DMS153 treated with DMSO at 0.1 percent for 48 hours (cell line): ENCODE measurements at regions not wholly inside any gene's neighbourhood (a gene's known extent, or its start where the extent isn't known, plus 50 kb on each side); places are given as distances from the start of the nearest gene placed in this dataset.

Source experiments
- DNase-seq: peaks from one replicate; lab custom pipeline; 2025; ENCODE audit not compliant: unreplicated experiment; lab: John Stamatoyannopoulos, UW

- no peak for DNase-seq
Observed at GRCh38 chr14:97246648-97247047, 449.5 kb downstream of the VRK1 start.

GRCh38 chr14:97248973-97249372 lies 451.8 kb downstream of the VRK1 start:
- DNase-seq: no peak

- DNase-seq: no peak
Observed at GRCh38 chr14:97250931-97251330, 453.7 kb downstream of the VRK1 start.

- no peak for DNase-seq
Observed at GRCh38 chr14:97251491-97252155, 454.4 kb downstream of the VRK1 start.

- DNase-seq: no peak
Observed at GRCh38 chr14:97253756-97254155, 456.6 kb downstream of the VRK1 start.

DNA sequence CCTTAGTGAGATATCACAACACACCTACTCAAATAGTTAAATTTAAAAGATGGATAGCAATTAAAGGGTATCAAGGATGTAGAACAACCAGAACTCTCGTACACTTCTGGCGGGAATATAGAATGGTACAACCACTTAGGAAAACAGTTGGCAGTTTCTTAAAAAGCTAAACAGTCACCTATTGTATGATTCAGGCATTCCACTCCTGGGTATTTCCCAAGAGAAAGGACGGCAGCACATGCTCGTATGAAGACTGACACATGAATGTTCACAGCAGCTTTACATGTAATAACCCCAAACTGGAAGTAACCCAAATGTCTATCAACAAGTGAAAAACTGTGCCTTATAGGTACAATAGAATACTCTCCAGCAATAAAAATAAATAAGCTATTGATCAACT lies 465.2 kb downstream of the VRK1 start:
- no peak for DNase-seq

DNA sequence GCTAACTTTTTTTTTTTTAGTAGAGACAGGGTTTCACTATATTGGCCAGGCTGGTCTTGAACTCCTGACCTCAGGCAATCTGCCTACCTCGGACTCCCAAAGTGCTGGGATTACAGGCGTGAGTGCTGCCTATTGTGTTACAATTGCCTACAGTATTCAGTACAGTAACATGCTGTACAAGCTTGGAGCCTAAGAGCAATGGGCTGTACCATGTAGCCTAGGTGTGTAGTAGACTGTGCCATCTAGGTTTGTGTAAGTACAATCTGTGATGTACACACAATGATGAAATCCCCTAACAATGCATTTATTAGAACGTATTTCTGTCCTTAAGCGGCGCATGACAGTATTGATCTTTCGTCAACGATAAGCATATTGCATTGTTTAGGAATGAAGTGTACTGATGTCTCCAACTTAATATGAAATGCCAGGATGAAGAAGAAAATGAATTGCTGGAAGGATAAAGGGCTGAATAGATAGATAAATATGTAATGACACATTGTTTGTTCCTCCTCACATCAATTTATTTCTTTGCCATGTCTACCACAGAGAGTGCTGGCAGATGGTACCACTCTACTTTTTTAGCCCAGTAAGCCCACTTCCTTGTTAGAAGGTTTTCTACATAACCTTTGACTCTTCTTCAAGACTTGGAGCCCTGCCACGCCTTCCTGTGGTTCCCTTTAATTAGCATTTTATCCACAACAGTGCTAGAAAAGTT lies 467.5 kb downstream of the VRK1 start:
- DNase-seq: no peak

- DNase-seq: no peak
Observed at GRCh38 chr14:97266653-97267052, 469.5 kb downstream of the VRK1 start.

DNA sequence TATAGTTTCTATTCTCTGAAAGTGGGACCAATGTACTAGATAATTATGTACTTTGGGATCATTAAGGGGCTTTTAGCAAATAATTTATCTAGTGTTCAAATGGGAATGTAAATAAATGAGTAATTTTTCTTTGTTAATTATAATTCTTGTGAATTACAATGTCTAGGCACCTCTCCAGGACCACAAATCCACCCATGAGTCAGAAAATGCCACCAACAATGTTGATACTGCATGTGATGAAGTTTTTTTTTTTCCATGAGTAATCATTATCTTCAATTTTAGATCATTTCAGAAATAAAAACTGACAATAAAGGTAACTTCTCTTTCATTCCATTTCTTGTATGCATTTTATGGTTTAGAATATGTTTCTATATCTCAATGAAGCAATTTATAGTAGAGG lies 470.3 kb downstream of the VRK1 start:
- no peak for DNase-seq

GRCh38 chr14:97268097-97268496 lies 470.9 kb downstream of the VRK1 start:
- no peak for DNase-seq

DNA sequence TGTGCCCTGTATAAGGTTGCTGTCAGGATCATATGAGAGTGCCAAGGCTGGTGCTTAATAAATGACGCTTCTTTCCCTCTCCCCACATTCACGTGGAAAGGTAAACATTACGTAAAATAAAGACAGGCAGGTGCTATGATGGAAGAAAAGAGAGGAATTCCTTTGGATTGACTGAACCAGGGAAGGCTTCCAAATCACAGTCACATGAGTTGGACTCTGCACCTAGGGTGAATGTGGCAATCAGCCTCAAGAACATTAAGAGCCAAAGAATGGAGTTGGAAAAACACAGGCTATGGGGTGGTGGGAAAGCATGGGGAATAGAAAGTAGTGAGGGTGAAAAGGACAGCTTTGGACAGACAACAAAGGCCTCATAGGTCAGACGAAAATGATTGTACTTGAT lies 473.1 kb downstream of the VRK1 start:
- DNase-seq: no peak

DNA sequence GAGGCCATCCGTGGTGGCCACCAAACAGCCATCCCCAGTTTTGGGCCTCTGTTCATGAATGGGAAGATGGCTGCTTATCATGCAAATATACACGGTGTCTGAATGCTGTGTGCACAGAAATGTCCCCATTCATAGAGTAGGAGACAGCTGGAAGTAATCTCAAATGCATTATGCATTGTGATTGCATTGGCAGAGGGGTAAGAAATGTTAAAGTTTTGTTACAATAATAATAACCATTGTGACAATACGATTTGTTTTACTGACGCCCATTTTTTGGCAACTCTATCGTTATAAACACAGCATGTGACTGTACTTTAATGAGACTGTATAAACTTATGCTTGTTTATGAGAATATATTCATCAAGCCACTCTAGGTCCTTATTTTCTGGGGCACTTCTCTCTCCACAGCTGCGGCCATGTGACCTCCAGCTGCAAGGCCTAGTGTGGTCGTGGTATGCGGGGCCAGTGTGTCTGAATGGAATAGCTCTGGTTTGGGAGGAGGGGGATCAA lies 474.3 kb downstream of the VRK1 start:
- no peak for DNase-seq

- DNase-seq: no peak
Observed at GRCh38 chr14:97273540-97273939, 476.4 kb downstream of the VRK1 start.

- no peak for DNase-seq
Observed at GRCh38 chr14:97274626-97275025, 477.4 kb downstream of the VRK1 start.

GRCh38 chr14:97275276-97275675 lies 478.1 kb downstream of the VRK1 start:
- no peak for DNase-seq

DNA sequence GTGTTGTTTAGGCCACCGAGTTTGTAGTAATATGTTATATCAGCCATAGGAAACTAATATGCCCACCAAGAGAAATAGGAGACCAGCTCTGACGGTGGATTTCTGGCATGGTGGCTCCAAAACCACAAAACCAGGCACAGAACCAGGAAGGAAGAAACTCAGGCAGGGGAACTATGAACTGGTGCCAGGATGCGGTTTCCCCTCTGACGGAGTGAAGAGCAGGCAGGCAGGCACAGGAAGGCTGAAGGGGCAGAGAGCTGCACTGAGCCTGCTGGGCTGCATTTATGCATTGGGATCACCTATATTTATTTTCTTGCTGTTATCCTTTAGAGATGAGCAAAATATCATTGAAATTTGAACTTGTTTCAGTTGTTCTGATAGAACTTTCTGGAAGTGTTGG lies 479.4 kb downstream of the VRK1 start:
- no peak for DNase-seq

GRCh38 chr14:97277711-97278110 lies 480.5 kb downstream of the VRK1 start:
- DNase-seq: no peak

- DNase-seq: no peak
Observed at GRCh38 chr14:97280526-97280925, 483.3 kb downstream of the VRK1 start.

DNA sequence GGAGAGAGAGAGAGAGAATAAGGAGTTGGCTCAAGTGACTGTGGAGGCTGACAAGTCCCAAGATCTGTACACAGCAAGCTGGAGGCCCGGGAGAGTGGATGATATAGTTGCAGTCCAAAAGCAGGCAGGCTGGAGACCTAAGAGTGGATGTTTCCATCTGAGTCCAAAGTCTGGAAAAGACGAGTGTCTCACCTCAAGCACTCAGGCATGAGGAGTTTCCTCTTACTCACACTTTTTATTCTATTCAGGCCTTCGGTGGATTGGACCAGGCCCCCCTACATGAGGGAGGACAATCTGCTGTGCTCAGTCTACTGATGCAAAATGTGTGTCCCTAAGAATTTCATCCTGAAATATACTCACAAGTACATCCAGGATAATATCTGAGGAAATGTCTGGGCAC lies 484.6 kb downstream of the VRK1 start:
- no peak for DNase-seq

DNA sequence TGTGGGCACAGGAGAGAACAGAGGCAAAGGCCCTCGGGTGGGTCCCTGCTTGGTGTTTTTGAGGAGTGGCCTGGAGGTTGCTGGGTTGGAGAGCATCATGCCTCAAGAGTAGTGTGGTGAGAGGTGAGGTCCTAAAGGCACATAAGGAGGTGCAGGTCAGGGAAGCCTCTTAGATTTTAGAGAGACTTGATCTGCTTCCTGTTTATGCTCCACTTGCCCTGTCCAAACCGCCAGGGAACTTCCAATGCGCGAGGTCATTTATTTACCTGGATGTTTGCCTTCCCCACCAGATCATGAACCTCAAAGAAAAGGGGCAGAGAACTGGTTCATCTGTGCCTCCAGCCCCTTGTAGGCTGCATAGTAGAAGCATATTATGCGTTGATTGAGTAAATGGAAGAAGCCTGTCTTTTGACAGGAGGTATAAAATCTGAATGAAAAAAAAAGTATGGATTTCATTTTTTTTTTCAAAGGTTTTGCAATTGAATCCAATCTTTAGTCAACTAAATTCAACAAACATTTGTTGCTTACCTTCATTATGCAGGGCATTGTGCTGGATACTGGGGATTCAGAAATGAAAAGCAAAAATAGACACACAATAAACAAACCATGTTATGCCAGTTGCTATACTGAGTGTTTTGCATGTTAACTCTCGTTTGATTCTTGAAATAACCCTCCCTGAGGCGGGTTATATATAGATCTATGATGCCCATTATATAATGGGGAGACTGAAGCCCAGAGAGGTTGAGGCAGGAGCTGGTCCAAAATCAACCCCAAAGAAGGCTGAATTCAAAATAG lies 485.2 kb downstream of the VRK1 start:
- DNase-seq: no peak

DNA sequence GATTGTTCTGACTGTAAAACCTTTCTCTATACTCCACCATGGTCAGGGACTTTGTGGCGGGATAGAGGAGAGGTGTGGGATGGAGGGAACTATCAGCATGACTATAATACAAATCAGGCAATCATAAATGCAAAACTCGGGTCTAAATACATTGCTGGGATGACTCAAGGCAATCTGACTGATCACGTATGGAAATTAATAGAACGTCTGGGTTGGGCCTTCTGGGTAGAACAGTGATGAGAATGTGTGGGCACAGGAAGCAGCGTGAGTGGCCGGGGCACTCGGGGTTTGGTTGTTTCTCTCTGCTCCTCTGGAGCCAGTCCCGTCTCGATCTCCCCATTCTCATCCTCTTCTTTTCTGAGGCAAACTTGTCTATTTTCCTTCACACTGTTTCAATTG lies 485.8 kb downstream of the VRK1 start:
- DNase-seq: no peak

DNA sequence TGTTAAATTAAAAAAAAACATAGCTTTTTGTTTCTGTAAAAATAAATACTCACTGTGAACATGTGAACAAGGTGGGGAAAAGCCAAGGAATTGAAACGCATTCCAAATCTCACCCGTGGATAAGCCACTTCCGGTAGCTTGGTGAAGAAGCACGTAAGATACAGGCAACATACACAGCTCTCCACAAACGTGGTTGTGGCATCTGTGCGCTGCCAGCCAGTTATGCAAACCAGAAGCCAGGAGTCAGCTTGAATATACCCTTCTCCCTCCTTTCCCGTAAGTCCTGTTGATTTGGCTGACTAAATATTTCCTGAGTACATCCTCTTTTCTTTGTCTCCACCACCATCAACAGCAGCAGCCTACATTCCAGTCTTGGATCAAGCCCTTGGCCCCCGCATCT lies 486.2 kb downstream of the VRK1 start:
- no peak for DNase-seq
